Ishikawa (cell line): ENCODE measurements at regions not wholly inside any gene's neighbourhood (a gene's known extent, or its start where the extent isn't known, plus 50 kb on each side); places are given as distances from the start of the nearest gene placed in this dataset.

Source experiments
- CEBPB ChIP-seq: IDR thresholded peaks from 2 replicates; pipeline ENCODE4 v1.6.1; 2012
- EGR1 ChIP-seq: IDR thresholded peaks from 2 replicates; pipeline ENCODE4 v1.6.1; 2012
- EP300 ChIP-seq: IDR thresholded peaks from 2 replicates; pipeline ENCODE4 v1.6.1; 2012; ENCODE audit warnings: borderline replicate concordance
- MAX ChIP-seq: IDR thresholded peaks from 2 replicates; pipeline ENCODE4 v1.6.1; 2012
- RAD21 ChIP-seq: IDR thresholded peaks from 2 replicates; pipeline ENCODE4 v1.6.1; 2012; ENCODE audit warnings: low read depth
- TAF1 ChIP-seq: IDR thresholded peaks from 2 replicates; pipeline ENCODE4 v1.6.1; 2012; ENCODE audit warnings: low read depth, mild to moderate bottlenecking
- TF ChIP-seq, protein P1 (sequence below): IDR thresholded peaks from 2 replicates; pipeline ENCODE4 v1.6.1; 2012

GRCh38 chr14:50049703-50050570, 66.4 kb downstream of the VCPKMT start:
- TF ChIP-seq RAD21 (no peak), EP300 (no peak), MAX (no peak), TAF1 (no peak), CEBPB (no peak), EGR1 (no peak)
- TF ChIP-seq, protein P1, sequence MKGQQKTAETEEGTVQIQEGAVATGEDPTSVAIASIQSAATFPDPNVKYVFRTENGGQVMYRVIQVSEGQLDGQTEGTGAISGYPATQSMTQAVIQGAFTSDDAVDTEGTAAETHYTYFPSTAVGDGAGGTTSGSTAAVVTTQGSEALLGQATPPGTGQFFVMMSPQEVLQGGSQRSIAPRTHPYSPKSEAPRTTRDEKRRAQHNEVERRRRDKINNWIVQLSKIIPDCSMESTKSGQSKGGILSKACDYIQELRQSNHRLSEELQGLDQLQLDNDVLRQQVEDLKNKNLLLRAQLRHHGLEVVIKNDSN = no peak
